PC-3 (cell line): ENCODE measurements at regions not wholly inside any gene's neighbourhood (a gene's known extent, or its start where the extent isn't known, plus 50 kb on each side); places are given as distances from the start of the nearest gene placed in this dataset.

Experiments
- ATAC-seq: fragments of 200-7000 bp; cut with Tn5 transposase; 2 replicates; pipeline ENCODE4 v1.9.1; 2020; ENCODE audit warnings: mild to moderate bottlenecking, moderate library complexity
- BruUV-seq: library from RNA; stranded (reverse); fragments of 400-500 nt; replicated peaks from 2 replicates; lab custom pipeline; 2021; lab: Mats Ljungman, UMichigan
- CTCF ChIA-PET: fragments of 300-600 bp; sonication (Branson Sonifier 250); formaldehyde crosslinking; loops from one replicate; lab custom pipeline; 2022; ENCODE audit warnings: antibody characterized with exemption; lab: Charles Lee
- POLR2A ChIA-PET: fragments of 300-600 bp; sonication (Branson Sonifier 250); formaldehyde crosslinking; loops from one replicate; lab custom pipeline; 2022; ENCODE audit warnings: antibody characterized with exemption; ENCODE audit not compliant: unreplicated experiment; lab: Charles Lee
- DNase-seq: peaks from one replicate; pipeline ENCODE4 v3.0.0-alpha.2; 2015
- H2AFZ ChIP-seq: fragments of 300-600 bp; sonication (generic); 2 replicates; pipeline ENCODE4 v1.6.0; 2016; ENCODE audit warnings: antibody characterized with exemption, low read length
- H3F3A ChIP-seq: fragments of 300-600 bp; sonication (generic); one replicate; pipeline ENCODE4 v1.6.0; 2017; ENCODE audit warnings: antibody characterized with exemption, low read length, control low read depth, mild to moderate bottlenecking; ENCODE audit not compliant: unreplicated experiment
- H3K27ac ChIP-seq: fragments of 300-600 bp; sonication (generic); 2 replicates; pipeline ENCODE4 v1.5.1; 2016; ENCODE audit warnings: mild to moderate bottlenecking, low read length
- H3K27me3 ChIP-seq: fragments of 300-600 bp; sonication (generic); 2 replicates; pipeline ENCODE4 v1.6.1; 2016; ENCODE audit warnings: low read length, mixed read lengths
- H3K36me3 ChIP-seq: fragments of 300-600 bp; sonication (generic); 2 replicates; pipeline ENCODE4 v1.6.1; 2016; ENCODE audit warnings: low read depth, mixed run types, low read length, mixed read lengths
- H3K4me1 ChIP-seq: fragments of 300-600 bp; sonication (generic); 2 replicates; pipeline ENCODE4 v1.5.1; 2016; ENCODE audit warnings: low read length; ENCODE audit not compliant: insufficient read depth
- H3K4me2 ChIP-seq: fragments of 300-600 bp; sonication (generic); 2 replicates; pipeline ENCODE4 v1.6.0; 2016; ENCODE audit warnings: low read length
- H3K4me3 ChIP-seq: fragments of 300-600 bp; sonication (generic); 2 replicates; pipeline ENCODE4 v1.5.1; 2016; ENCODE audit warnings: mild to moderate bottlenecking, low read length, mixed read lengths
- H3K79me2 ChIP-seq: fragments of 300-600 bp; sonication (generic); 2 replicates; pipeline ENCODE4 v1.6.1; 2017; ENCODE audit warnings: low read length, mixed read lengths
- H3K9ac ChIP-seq: fragments of 300-600 bp; sonication (generic); 2 replicates; pipeline ENCODE4 v1.6.0; 2016; ENCODE audit warnings: mild to moderate bottlenecking, low read length
- H3K9me2 ChIP-seq: fragments of 300-600 bp; sonication (generic); replicated peaks from 2 replicates; pipeline ENCODE4 v1.6.1; 2016; ENCODE audit warnings: mixed run types, low read length, mixed read lengths
- H3K9me3 ChIP-seq: fragments of 300-600 bp; sonication (generic); 2 replicates; pipeline ENCODE4 v1.6.1; 2016; ENCODE audit warnings: low read length, mixed read lengths
- H4K20me1 ChIP-seq: fragments of 300-600 bp; sonication (generic); 2 replicates; pipeline ENCODE4 v1.6.1; 2016; ENCODE audit warnings: low read length, mixed read lengths
- EZH2 ChIP-seq: fragments of 300-600 bp; sonication (generic); IDR thresholded peaks from one replicate; pipeline ENCODE4 v1.6.1; 2017; ENCODE audit warnings: antibody characterized with exemption, mild to moderate bottlenecking, low read length; ENCODE audit not compliant: unreplicated experiment
- EZH2phosphoT487 ChIP-seq: fragments of 300-600 bp; sonication (generic); IDR thresholded peaks from 2 replicates; pipeline ENCODE4 v1.6.1; 2018; ENCODE audit warnings: mild to moderate bottlenecking, antibody characterized with exemption, low read length, borderline replicate concordance
- intact Hi-C: fragments of 100-400 bp; cut with micrococcal nuclease; formaldehyde crosslinking; loops from 2 replicates; pipeline ENCODE4 v1.9.0; 2023
- TF ChIP-seq, protein P1 (sequence below): fragments of 300-600 bp; sonication (generic); conservative IDR thresholded peaks from 2 replicates; pipeline ENCODE4 v1.5.1; 2017; ENCODE audit warnings: antibody characterized with exemption, low read depth, mild to moderate bottlenecking, low read length

DNA sequence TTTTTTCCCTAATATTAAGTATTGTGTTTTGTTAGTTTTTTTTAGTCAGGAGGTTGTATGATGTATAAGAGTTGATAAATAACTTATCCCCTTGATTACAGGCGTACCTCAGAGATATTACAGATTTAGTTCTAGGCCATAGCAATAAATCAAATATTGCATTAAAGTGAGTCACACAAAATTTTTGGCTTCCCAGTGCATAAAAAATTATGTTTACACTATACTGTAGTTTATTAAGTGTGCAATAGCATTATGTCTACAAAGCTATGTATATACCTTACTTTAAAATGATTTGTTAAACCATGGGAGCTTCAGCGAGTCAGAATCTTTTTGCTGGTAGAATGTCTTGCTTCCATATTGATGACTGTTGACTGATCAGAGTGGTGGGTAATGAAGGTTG lies 1180.6 kb upstream of the CDH18 start:
- Histone ChIP-seq H2AFZ (no peak overlapping the region), H3F3A (no peaks in the 10 kb centered on the region), H3K27ac (peak overlapping the region; percentile 4; the same call in 1 of the 2 replicates), H3K4me1 (peaks cover 28% of the 10 kb centered on the region), H3K9me3 (no peaks in the 10 kb centered on the region), H3K9ac (no peak overlapping the region), H3K27me3 (no peaks in the 10 kb centered on the region), H3K36me3 (no peaks in the 10 kb centered on the region), H4K20me1 (no peaks in the 10 kb centered on the region), H3K4me2 (0 out of 2 replicates have a peak overlapping the region, but pooled peaks have one; percentile 8), H3K79me2 (no peaks in the 10 kb centered on the region), H3K4me3 (no peak overlapping the region), H3K9me2 (no peaks in the 10 kb centered on the region)
- ATAC-seq = peak; percentile 71
- POLR2A ChIA-PET = no interaction called here
- DNase-seq = peak; percentile 76
- intact Hi-C loops = loop anchor here (1.0 kb wide), 1 partner anchor 195 kb away; no protein-coding TSS in a partner anchor
- CTCF ChIA-PET = no interaction called here
- no TSS peak for BruUV-seq
- TF ChIP-seq, protein P1, sequence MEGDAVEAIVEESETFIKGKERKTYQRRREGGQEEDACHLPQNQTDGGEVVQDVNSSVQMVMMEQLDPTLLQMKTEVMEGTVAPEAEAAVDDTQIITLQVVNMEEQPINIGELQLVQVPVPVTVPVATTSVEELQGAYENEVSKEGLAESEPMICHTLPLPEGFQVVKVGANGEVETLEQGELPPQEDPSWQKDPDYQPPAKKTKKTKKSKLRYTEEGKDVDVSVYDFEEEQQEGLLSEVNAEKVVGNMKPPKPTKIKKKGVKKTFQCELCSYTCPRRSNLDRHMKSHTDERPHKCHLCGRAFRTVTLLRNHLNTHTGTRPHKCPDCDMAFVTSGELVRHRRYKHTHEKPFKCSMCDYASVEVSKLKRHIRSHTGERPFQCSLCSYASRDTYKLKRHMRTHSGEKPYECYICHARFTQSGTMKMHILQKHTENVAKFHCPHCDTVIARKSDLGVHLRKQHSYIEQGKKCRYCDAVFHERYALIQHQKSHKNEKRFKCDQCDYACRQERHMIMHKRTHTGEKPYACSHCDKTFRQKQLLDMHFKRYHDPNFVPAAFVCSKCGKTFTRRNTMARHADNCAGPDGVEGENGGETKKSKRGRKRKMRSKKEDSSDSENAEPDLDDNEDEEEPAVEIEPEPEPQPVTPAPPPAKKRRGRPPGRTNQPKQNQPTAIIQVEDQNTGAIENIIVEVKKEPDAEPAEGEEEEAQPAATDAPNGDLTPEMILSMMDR = no peak
- TF ChIP-seq EZH2phosphoT487 = no peak
- TF ChIP-seq EZH2 = no peak

DNA sequence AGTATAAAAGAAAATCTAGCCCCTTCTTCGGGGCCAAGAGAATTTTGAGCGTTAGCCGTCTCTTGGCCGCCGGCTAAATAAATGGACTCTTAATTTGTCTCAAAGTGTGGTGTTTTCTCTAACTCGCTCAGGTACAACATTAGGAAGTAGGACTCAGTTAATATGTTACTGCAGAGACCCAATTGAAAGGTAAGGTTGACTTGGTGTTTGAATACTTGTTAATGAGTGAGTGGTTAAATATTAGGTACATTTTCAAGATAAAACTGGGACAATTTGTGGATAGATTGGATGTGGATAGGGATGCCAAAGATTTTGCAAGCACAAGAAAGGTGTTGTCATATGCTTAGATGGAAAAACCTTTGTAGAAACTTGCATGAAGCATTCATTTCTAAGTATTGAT lies 1177.3 kb upstream of the CDH18 start:
- BruUV-seq = no TSS peak
- Histone ChIP-seq H3K4me2 (no peak overlapping the region), H4K20me1 (no peaks in the 10 kb centered on the region), H3K9me2 (no peaks in the 10 kb centered on the region), H3K79me2 (no peaks in the 10 kb centered on the region), H3K9me3 (no peaks in the 10 kb centered on the region), H3F3A (no peaks in the 10 kb centered on the region), H3K36me3 (no peaks in the 10 kb centered on the region), H2AFZ (no peak overlapping the region), H3K4me1 (peaks cover 11% of the 10 kb centered on the region), H3K4me3 (no peak overlapping the region), H3K9ac (no peak overlapping the region), H3K27me3 (no peaks in the 10 kb centered on the region), H3K27ac (no peak overlapping the region)
- no peak for ATAC-seq
- TF ChIP-seq, protein P1 = no peak
- no peak for TF ChIP-seq EZH2phosphoT487
- no peak for TF ChIP-seq EZH2
- intact Hi-C loops = no loop called here
- ChIA-PET POLR2A (no interaction called here), CTCF (no interaction called here)
- DNase-seq = no peak

DNA sequence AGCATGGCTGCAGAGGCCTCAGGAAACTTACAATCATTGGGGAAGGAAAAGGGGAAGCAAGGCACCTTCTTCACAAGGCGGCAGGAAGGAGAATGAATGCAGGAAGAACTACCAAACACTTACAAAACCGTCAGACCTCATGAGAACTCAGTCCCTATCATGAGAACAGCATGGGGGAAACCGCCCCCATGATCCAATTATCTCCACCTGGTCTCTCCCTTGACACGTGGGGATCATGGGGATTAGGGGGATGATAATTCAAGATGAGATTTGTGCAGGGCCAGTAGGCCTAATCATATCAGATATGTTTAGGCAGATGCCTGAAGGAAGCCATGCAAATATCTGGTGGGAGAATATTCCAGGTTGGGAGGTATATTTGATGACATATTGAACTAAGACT lies 1176.4 kb upstream of the CDH18 start:
- H3K9me3 ChIP-seq = no peaks in the 10 kb centered on the region
- H3K36me3 ChIP-seq = no peaks in the 10 kb centered on the region
- POLR2A ChIA-PET = no interaction called here
- H3F3A ChIP-seq = no peaks in the 10 kb centered on the region
- no peak overlapping the region for H3K4me2 ChIP-seq
- DNase-seq (no peak), ATAC-seq (no peak)
- TF ChIP-seq EZH2 (no peak), EZH2phosphoT487 (no peak)
- TF ChIP-seq, protein P1 = no peak
- no TSS peak for BruUV-seq
- no peak overlapping the region for H2AFZ ChIP-seq
- intact Hi-C loops = no loop called here
- H3K79me2 ChIP-seq = no peaks in the 10 kb centered on the region
- H3K9ac ChIP-seq = no peak overlapping the region
- no peaks in the 10 kb centered on the region for H4K20me1 ChIP-seq
- no peaks in the 10 kb centered on the region for H3K9me2 ChIP-seq
- no peaks in the 10 kb centered on the region for H3K27me3 ChIP-seq
- H3K27ac ChIP-seq = no peak overlapping the region
- CTCF ChIA-PET = no interaction called here
- no peak overlapping the region for H3K4me3 ChIP-seq
- peaks cover 11% of the 10 kb centered on the region for H3K4me1 ChIP-seq
